ENCODE measurements at regions not wholly inside any gene's neighbourhood (a gene's known extent, or its start where the extent isn't known, plus 50 kb on each side); places are given as distances from the start of the nearest gene placed in this dataset.

GRCh38 chr12:84435682-84436081 is 476.9 kb downstream of the SLC6A15 start:
- H3K9me3 ChIP-seq, result no peaks in the 10 kb centered on the region
- intact Hi-C loops (cut with DNase I; ENCODE audit: low total_unique reads), result no loop called here
- H3K4me3 ChIP-seq, result no peak overlapping the region
- WGBS, 2 donors, result 83 to 96% methylated on average over 2 of the region's 2 CpGs
- H3K36me3 ChIP-seq (ENCODE audit: low read depth, missing control alignments), result no peaks in the 10 kb centered on the region
- H3K27me3 ChIP-seq, result no peaks in the 10 kb centered on the region
- H3K4me1 ChIP-seq, result no peaks in the 10 kb centered on the region
- TF ChIP-seq CTCF (IDR thresholded peaks at IDR 0.05), result no peak
- TF ChIP-seq POLR2A (IDR thresholded peaks at IDR 0.05), result no peak
- no peak for DNase-seq
- H3K27ac ChIP-seq, result no peak overlapping the region

- WGBS, 2 donors, result 83 to 91% methylated on average over 2 of the region's 2 CpGs
- no peak for DNase-seq
- Histone ChIP-seq H3K9me3 (no peaks in the 10 kb centered on the region), H3K27ac (no peak overlapping the region), H3K4me3 (no peak overlapping the region), H3K27me3 (no peaks in the 10 kb centered on the region), H3K36me3 (ENCODE audit: low read depth, missing control alignments) (no peaks in the 10 kb centered on the region), H3K4me1 (no peaks in the 10 kb centered on the region)
- intact Hi-C loops (cut with DNase I; ENCODE audit: low total_unique reads), result no loop called here
- TF ChIP-seq CTCF (IDR thresholded peaks at IDR 0.05) (no peak), POLR2A (IDR thresholded peaks at IDR 0.05) (no peak)
These were observed 490.3 kb downstream of the SLC6A15 start for GRCh38 chr12:84422340-84422739.

- Histone ChIP-seq H3K27ac (no peak overlapping the region), H3K4me1 (no peaks in the 10 kb centered on the region), H3K27me3 (no peaks in the 10 kb centered on the region), H3K4me3 (no peak overlapping the region), H3K36me3 (ENCODE audit: low read depth, missing control alignments) (no peaks in the 10 kb centered on the region), H3K9me3 (no peaks in the 10 kb centered on the region)
- TF ChIP-seq POLR2A (IDR thresholded peaks at IDR 0.05), result no peak
- no peak for TF ChIP-seq CTCF (IDR thresholded peaks at IDR 0.05)
- DNase-seq, result no peak
- intact Hi-C loops (cut with DNase I; ENCODE audit: low total_unique reads), result no loop called here
These were observed 491.5 kb downstream of the SLC6A15 start for GRCh38 chr12:84421103-84421502.

- H3K27me3 ChIP-seq, result no peaks in the 10 kb centered on the region
- whole genome bisulfite sequencing, 2 donors, result 44 to 46% methylated on average over 1 of the region's 1 CpG
These were observed 496.0 kb downstream of the SLC6A15 start for GRCh38 chr12:84416626-84417025.

More at GRCh38 chr12:84416626-84417025, 496.0 kb downstream of the SLC6A15 start:
- no peak for DNase-seq
- TF ChIP-seq POLR2A (IDR thresholded peaks at IDR 0.05), result no peak
- TF ChIP-seq CTCF (IDR thresholded peaks at IDR 0.05), result no peak
- no peaks in the 10 kb centered on the region for H3K4me1 ChIP-seq
- H3K4me3 ChIP-seq, result no peak overlapping the region
- no peaks in the 10 kb centered on the region for H3K36me3 ChIP-seq (ENCODE audit: low read depth, missing control alignments)
- H3K9me3 ChIP-seq, result no peaks in the 10 kb centered on the region
- intact Hi-C loops (cut with DNase I; ENCODE audit: low total_unique reads), result no loop called here
- no peak overlapping the region for H3K27ac ChIP-seq
